HG03575 (cell line): ENCODE measurements at regions not wholly inside any gene's neighbourhood (a gene's known extent, or its start where the extent isn't known, plus 50 kb on each side); places are given as distances from the start of the nearest gene placed in this dataset.
"Not testable (repeated sequence)": the region's sequence is repeated elsewhere in the genome, so short reads cannot be mapped to it uniquely, and the experiment has no call there.

ENCODE experiments used
- ATAC-seq: cut with Tn5 transposase; IDR thresholded peaks from one replicate; pipeline ENCODE4 v1.9.1; 2021; ENCODE audit not compliant: unreplicated experiment, insufficient number of reproducible peaks, low FRiP score; ENCODE audit errors: extremely low read depth

GRCh38 chr2:212727751-212728150 lies 189.1 kb upstream of the ERBB4 start:
- peak; percentile 26 for ATAC-seq

GRCh38 chr2:212726403-212726802 lies 187.8 kb upstream of the ERBB4 start:
- ATAC-seq = no peak

- ATAC-seq = no peak
Measured at GRCh38 chr2:212725180-212725579, 186.6 kb upstream of the ERBB4 start.

- no peak for ATAC-seq
Measured at GRCh38 chr2:212723226-212723625, 184.6 kb upstream of the ERBB4 start.

GRCh38 chr2:212722046-212722445 lies 183.4 kb upstream of the ERBB4 start:
- no peak for ATAC-seq

- ATAC-seq = no peak
Measured at GRCh38 chr2:212721026-212721451, 182.4 kb upstream of the ERBB4 start.

- not testable (repeated sequence) for ATAC-seq
Measured at GRCh38 chr2:212715411-212715810, 176.8 kb upstream of the ERBB4 start.

GRCh38 chr2:212713681-212714080 lies 175.1 kb upstream of the ERBB4 start:
- no peak for ATAC-seq

GRCh38 chr2:212712991-212713390 lies 174.4 kb upstream of the ERBB4 start:
- ATAC-seq = no peak

GRCh38 chr2:212712466-212712865 lies 173.9 kb upstream of the ERBB4 start:
- no peak for ATAC-seq

GRCh38 chr2:212711856-212712255 lies 173.3 kb upstream of the ERBB4 start:
- ATAC-seq = no peak

- ATAC-seq = no peak
Measured at GRCh38 chr2:212709280-212709679, 170.7 kb upstream of the ERBB4 start.

GRCh38 chr2:212708355-212708754 lies 169.8 kb upstream of the ERBB4 start:
- ATAC-seq = no peak

GRCh38 chr2:212695426-212695825 lies 156.8 kb upstream of the ERBB4 start:
- no peak for ATAC-seq

GRCh38 chr2:212694398-212694797 lies 155.8 kb upstream of the ERBB4 start:
- ATAC-seq = no peak

- ATAC-seq = no peak
Measured at GRCh38 chr2:212692466-212692865, 153.9 kb upstream of the ERBB4 start.

- ATAC-seq = peak; percentile 65
Measured at GRCh38 chr2:212686285-212686895, 147.8 kb upstream of the ERBB4 start.

GRCh38 chr2:212683346-212684097 lies 144.9 kb upstream of the ERBB4 start:
- ATAC-seq = no peak

GRCh38 chr2:212682937-212683336 lies 144.3 kb upstream of the ERBB4 start:
- no peak for ATAC-seq

GRCh38 chr2:212677466-212677865 lies 138.9 kb upstream of the ERBB4 start:
- no peak for ATAC-seq

- no peak for ATAC-seq
Measured at GRCh38 chr2:212672186-212672585, 133.6 kb upstream of the ERBB4 start.
